ENCODE measurements at regions not wholly inside any gene's neighbourhood (a gene's known extent, or its start where the extent isn't known, plus 50 kb on each side); places are given as distances from the start of the nearest gene placed in this dataset.

DNA sequence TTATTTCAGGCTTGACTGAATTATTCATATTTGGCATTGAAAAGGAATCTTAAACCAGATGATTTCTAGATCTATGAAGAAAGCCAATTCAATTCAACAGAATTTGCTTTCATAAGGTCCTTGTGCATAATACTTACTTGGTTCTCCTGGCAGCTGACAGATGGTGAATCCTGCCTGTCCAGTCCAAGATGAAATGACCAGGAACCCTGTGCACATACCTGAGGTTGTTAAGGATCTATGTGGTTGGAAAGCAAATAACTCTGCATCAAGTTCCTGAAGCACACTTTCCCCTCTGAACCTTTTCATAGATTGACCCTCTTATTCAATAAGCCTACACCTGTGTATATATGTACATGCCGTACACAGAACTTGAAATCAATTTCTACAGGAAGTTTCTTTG, 562.7 kb downstream of the PPARGC1A start:
- no peak for ATAC-seq

DNA sequence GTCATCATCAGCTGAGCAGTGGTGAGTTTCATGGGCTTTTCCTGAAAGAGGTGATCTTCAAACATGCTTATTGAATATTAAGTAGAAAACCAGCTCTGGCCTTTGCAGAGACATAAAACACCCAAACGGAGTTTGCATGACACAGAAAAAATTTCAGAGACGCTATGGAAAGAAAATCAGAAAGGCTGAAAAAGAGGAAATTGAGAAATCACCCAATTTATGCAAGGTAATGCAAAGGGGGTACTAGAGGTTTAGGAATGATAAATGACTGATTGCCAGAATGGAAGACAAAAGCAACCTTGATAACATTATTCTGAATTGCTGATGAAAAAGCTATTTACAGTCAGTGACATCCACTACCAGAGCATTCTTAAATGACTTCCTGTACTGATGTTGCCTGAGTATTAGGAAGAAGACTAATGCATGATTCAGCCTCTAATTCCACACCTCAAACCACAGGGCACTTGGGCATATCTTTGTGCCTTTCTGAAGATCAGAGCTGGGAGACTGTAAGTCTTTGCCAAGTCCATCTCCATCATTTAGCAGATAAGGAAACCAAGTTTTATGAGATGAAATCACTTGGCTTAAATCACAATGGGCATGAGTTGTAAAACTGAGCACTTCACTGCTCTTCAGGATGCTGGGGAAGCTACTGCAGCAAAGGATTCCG, 565.7 kb downstream of the PPARGC1A start:
- ATAC-seq = peak; percentile 46 to 58

GRCh38 chr4:23323436-23323835, 566.4 kb downstream of the PPARGC1A start:
- ATAC-seq = no peak

DNA sequence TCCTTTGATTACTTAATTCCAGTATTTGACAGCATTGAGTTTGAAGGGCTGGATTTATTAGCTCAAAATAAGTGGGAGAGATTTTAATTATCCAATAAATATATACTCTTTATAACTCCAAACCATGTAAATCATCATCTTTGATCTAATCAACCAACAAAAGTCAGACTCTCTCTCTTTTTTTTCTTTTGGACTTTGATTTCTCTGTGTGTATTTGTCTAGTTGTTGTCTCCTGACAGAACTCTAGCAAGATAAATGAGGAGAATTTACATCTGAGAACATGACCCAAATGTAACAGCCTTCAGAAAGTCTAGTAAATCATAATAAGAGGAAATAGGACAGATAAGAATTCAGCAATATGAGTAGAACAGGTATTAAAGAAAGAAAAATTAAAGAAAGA, 567.1 kb downstream of the PPARGC1A start:
- ATAC-seq = no peak

- no peak for ATAC-seq
Observed at GRCh38 chr4:23320931-23321587, 568.8 kb downstream of the PPARGC1A start.

DNA sequence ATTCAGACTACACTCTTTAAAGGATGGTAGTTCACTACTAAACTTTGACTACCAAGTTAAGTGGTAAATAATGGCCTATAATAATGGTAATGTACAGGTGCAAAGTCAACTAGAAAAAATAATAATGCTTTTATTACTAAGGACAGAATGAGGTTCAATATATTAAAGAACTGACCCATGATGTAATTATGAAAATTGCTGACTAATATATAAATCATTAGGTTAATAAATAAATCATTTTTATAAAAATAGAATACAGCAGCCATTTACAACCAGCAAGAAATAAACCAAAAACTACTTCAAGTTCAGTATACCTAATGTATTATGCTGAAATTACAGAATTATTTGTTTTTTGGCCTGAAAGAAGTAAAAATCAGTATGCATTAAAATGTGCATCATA, 577.2 kb downstream of the PPARGC1A start:
- ATAC-seq = no peak

DNA sequence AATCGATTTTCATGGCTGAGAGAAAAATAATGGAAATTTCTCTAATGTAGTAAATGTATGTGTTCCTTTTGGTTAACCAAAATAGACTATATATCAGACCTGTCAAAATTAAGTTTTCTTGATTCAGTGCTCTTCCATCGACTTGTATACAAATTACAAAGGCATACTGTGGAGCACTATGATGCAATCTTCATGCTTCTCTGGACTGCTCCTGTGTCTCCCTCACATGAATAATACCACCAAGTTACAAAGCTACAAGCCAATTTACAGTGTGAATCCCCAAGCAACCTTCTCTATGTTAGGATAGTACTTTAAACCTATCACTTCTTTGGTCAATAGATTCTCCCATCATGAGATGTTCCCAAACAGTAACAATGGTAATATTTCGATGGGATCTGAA, 577.9 kb downstream of the PPARGC1A start:
- no peak for ATAC-seq

- ATAC-seq = peak; percentile 53
Observed at GRCh38 chr4:23305026-23305425, 584.8 kb downstream of the PPARGC1A start.

- ATAC-seq = no peak
Observed at GRCh38 chr4:23298371-23298770, 591.5 kb downstream of the PPARGC1A start.

DNA sequence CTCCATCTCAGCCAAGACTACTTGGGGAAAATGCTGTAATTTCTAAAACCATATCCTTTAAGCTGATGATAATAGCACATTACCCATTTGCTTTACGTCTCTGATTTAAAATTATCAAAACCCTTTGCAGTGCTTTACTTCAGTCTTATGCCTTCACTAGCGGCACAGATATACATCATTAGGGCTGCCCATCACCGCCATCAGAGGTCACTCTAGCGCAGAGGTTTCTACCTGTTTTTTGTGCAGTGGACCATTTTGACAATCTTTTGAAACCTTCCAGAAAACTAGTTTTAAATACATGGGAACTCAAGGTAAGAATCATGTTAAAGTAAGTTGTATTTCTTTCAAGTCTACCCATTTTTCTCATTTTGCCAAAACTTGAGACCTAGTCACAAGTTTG, 592.5 kb downstream of the PPARGC1A start:
- no peak for ATAC-seq

DNA sequence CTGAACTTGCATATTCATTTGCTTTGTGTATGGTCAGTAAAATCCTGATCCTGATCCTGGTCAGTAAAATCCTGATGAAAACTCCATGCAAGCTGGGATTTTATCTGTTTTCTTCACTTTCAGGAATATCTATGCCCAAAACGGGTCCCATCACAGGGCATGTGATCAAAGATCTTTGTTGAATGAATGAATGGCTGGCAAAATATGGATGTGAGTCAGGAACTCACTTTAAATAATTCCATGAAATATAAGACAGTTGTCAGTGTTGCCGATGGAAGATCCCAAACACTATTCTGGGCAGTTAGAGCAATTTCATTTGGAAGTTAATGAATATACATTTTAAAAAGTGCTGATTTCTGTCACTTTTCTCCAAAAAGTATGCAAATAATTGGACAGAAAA, 598.4 kb downstream of the GBA3 start:
- no peak for ATAC-seq

GRCh38 chr4:23290656-23291055, 597.9 kb downstream of the GBA3 start:
- ATAC-seq = peak in 1 of 2 donors; percentile 49

DNA sequence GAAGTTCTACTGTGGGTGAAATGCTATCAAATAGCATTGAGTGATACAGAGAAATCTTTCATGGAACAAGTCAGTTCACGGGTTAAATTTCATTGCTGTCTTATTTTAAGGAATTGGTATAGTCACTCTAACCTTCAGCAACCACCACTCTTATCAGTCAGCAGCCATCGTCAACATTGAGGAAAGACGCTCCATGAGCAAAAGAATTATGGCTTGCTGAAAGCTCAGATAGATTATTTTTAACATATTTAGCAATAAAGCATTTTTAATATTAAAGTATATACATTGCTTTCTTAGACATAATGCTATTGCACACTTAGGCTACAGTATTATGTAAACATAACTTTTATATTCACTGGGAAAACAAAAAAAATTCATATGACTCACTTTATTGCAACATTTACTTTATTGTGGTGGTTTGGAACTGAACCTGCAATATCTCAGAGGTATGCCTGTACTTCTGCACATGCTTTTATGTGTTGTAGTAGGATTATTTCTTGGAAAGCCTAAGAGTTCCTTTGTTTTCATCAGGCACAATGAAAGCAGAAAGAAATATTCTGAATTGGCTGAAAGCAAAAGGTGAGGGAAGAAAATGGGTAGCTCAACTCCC, 586.7 kb downstream of the GBA3 start:
- ATAC-seq = no peak

DNA sequence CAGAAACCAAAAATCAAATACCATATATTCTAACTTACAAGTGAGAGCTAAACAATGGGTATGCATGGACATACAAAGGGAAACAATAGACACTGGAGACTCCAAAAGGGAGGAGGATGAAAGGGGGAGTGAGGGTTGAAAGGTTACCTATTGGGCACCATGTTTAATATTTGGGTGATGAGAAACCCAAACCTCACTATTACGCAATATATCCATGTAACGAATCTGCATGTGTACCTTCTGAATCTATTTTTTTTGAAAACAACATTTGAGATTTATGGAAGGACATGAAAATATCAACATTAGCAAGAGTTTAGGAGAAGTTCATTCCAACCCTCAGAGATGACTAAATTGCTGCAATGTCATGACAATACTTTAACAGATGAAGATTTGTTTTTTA, 586.1 kb downstream of the GBA3 start:
- ATAC-seq = no peak

- ATAC-seq = no peak
Observed at GRCh38 chr4:23276076-23276475, 583.3 kb downstream of the GBA3 start.

DNA sequence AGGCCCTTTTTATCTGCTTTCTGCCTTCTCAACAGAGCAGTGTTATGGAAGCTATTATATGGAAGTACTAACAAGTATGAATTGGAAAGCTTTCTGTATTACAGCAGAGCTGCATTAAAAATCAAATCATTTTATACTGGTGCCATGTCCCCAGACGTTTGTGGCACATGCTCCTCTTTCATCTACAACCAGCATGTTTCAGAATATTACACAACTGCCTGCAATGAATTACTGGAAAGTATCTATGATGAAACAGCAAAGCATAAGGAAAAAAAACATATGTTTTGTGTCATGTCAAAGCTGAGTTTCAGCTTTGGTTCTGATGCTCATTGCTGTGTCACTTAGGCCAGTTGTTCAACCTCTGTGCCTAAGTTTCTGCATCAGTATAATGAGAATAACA, 576.8 kb downstream of the GBA3 start:
- ATAC-seq = no peak

DNA sequence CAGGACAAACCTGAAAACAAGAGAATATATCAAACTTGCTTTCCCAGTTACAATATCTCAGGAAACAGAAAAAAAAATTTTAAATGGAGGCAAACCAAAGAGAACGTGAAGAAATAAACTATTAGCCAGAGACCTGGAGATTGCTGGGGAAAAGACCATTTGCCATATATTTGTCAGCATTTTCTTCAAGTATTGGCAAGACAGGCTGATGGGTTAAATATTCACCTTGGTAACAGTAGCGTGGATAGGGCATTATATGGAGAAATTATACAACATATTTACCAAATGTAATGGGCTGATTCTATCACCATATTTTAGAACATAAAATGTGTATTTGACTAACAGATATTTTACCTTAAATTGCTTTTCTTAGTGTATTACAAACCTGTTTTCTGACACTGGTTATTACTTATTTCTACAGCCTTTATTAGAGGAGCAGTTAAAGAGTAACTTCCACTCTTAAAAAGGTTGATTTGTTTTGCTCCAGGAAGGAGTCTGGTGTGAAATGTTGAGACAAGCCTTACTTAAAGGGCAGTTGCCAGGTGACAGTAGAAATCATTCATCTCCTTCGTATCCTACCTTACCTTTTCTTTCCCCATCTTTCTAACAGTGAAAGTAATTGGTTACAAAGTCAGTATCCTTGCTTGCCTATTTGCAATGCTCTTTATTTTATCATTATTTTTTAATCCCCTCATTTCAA, 575.5 kb downstream of the GBA3 start:
- no peak for ATAC-seq

GRCh38 chr4:23266401-23266800, 573.7 kb downstream of the GBA3 start:
- ATAC-seq = no peak

DNA sequence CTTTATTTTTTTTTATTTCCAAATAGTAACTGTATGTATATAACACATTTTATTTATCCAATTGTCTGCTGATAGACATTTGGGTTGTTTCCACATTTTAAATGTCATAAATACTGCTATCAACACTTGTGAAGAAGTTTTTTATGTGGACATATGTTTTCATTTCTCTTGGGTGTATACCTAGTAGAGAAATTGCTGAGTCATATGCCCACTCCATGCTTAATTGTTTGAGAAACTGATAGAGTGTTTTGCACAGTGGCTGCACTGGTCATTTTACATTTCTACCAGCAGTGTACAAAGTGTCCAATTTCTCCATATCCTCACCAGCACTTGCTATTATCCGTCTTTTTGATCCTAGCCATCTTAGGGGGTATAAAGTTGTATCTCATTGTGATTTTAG, 567.8 kb downstream of the GBA3 start:
- no peak for ATAC-seq

DNA sequence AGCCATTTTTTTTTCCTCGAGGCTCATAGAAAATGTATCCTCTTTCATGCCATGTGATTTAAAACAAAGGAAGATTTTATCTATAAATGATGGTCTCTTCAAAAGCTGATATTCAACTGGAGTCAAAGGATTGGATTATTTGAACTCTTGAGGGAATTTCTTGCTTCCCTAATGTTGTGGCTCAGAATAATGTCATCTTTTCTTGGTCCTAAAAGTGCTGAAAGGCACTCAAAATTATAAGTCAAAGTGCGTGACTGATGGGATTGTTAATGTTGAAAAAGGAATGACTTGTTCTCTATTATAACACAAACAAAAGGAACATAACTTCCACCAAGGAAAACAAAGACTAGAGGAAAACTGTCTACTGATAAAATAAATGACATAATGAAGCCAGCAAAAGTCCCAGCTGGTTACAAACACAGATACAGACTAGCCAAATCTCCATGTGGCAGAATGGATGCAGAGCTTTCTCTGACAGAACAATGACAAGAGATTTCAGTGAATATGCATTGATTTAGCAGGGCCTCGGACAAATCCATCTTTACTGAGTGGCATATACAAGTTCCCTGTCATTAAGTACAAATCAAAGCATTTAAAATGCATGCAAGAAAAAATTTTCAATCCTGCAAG, 552.6 kb downstream of the GBA3 start:
- ATAC-seq = no peak

DNA sequence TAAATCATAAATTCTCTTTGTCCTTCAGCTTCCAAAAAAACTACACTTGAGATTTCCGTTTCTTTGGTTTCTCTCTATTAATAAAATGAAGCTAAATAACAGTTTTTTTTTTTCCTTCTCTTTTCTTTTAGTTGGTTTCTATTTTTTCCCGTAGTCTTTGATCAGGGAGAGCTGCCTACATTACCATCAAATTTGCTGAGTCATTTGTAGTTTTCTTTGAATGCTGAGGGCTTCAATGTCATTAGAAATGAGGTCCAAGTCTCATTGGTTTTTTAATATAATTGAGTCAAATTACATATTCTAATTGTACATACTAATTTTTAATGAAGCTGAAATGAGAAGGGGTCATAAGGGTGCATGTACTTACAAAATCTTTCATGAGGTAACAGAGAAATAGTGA, 550.2 kb downstream of the GBA3 start:
- no peak for ATAC-seq

- ATAC-seq = no peak
Observed at GRCh38 chr4:23241408-23241807, 548.7 kb downstream of the GBA3 start.

DNA sequence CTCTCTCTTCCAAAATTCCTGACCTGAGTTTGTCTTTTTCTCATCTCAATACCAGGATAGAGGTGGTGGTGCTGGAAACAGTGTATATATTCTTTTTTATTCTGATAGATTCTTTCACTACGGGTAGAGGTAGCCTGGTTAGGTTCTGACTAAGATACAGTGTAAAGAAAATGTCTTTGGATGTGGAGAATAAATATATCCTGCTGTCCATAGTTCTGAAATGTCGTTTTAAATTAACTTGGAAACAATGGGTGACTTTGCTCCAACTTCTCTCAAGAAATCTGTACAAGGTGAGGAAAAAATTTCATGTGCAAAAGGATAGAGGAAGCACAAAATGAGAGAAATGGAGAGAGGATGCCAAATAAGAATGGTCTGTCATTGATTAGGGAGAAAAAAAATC, 546.1 kb downstream of the GBA3 start:
- ATAC-seq = no peak

Measured in activated CD4-positive, CD25-positive, alpha-beta regulatory T cell treated with anti-CD3 and anti-CD28 coated beads, Interleukin-2, amount 50 U/mL, for 24 hours (primary cell).